ENCODE measurements at regions not wholly inside any gene's neighbourhood (a gene's known extent, or its start where the extent isn't known, plus 50 kb on each side); places are given as distances from the start of the nearest gene placed in this dataset.

- TF ChIP-seq CTCF (IDR thresholded peaks at IDR 0.05; ENCODE audit: low read depth, low read length, missing input control) (no peak), MAX (IDR thresholded peaks at IDR 0.05) (no peak), HNF4G (IDR thresholded peaks at IDR 0.05) (no peak), SP1 (IDR thresholded peaks at IDR 0.05) (no peak), NR2F2 (IDR thresholded peaks at IDR 0.05) (no peak), TAF1 (conservative IDR thresholded peaks at IDR 0.05) (no peak), REST (IDR thresholded peaks at IDR 0.05) (no peak), YY1 (IDR thresholded peaks at IDR 0.05) (no peak), JUND (IDR thresholded peaks at IDR 0.05) (no peak), RAD21 (IDR thresholded peaks at IDR 0.05) (no peak), HNF4A (conservative IDR thresholded peaks at IDR 0.05) (no peak), GABPA (IDR thresholded peaks at IDR 0.05 in 1 of 2, conservative IDR thresholded peaks at IDR 0.05 in 1 of 2) (no peak), ATF3 (IDR thresholded peaks at IDR 0.05) (no peak), EGR1 (IDR thresholded peaks at IDR 0.05; ENCODE audit: low read depth in 2 of 2) (no peak)
These were observed 82.8 kb downstream of the HRH4 start for GRCh38 chr18:24543086-24543794.

All from liver (tissue), 3 donors.